ENCODE measurements at regions not wholly inside any gene's neighbourhood (a gene's known extent, or its start where the extent isn't known, plus 50 kb on each side); places are given as distances from the start of the nearest gene placed in this dataset.

DNA sequence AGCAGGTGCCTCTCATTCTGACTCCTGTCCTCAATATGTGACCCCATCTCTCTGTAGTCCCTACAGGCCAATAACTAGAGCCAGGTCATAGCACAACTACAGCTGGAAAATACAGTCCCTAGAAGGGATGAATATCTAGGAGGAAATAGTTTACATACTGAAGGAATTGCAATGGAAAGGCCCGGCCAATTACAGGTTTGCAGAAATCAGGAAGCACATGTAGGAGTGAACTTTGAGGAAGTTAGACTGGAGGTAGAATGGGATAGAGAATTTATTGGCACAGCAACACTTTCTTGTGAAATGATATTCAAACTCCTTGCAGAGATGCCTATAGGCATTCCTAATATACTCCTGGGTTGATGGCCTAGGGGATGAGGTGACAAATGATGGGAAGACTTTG, 257.3 kb downstream of the GRIN2B start:
- intact Hi-C loops (cut with DNase I; ENCODE audit: low total_unique reads), result no loop called here
- Histone ChIP-seq H3K36me3 (no peaks in the 10 kb centered on the region), H3K27ac (no peak overlapping the region), H3K4me3 (no peak overlapping the region), H3K4me1 (no peaks in the 10 kb centered on the region), H3K9me3 (no peaks in the 10 kb centered on the region), H3K27me3 (no peaks in the 10 kb centered on the region)
- no peak for DNase-seq (ENCODE audit: low spot score in 2 of 2)
- TF ChIP-seq, protein P1, sequence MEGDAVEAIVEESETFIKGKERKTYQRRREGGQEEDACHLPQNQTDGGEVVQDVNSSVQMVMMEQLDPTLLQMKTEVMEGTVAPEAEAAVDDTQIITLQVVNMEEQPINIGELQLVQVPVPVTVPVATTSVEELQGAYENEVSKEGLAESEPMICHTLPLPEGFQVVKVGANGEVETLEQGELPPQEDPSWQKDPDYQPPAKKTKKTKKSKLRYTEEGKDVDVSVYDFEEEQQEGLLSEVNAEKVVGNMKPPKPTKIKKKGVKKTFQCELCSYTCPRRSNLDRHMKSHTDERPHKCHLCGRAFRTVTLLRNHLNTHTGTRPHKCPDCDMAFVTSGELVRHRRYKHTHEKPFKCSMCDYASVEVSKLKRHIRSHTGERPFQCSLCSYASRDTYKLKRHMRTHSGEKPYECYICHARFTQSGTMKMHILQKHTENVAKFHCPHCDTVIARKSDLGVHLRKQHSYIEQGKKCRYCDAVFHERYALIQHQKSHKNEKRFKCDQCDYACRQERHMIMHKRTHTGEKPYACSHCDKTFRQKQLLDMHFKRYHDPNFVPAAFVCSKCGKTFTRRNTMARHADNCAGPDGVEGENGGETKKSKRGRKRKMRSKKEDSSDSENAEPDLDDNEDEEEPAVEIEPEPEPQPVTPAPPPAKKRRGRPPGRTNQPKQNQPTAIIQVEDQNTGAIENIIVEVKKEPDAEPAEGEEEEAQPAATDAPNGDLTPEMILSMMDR (IDR thresholded peaks at IDR 0.05), result no peak
- TF ChIP-seq POLR2A (IDR thresholded peaks at IDR 0.05) (no peak), POLR2AphosphoS5 (IDR thresholded peaks at IDR 0.05) (no peak)

GRCh38 chr12:13719986-13720385, 261.4 kb downstream of the GRIN2B start:
- TF ChIP-seq POLR2A (IDR thresholded peaks at IDR 0.05) (no peak), POLR2AphosphoS5 (IDR thresholded peaks at IDR 0.05) (no peak)
- TF ChIP-seq, protein P1 (IDR thresholded peaks at IDR 0.05), result no peak
- intact Hi-C loops (cut with DNase I; ENCODE audit: low total_unique reads), result no loop called here
- Histone ChIP-seq H3K27ac (no peak overlapping the region), H3K36me3 (no peaks in the 10 kb centered on the region), H3K4me1 (no peaks in the 10 kb centered on the region), H3K4me3 (no peak overlapping the region), H3K9me3 (no peaks in the 10 kb centered on the region), H3K27me3 (peaks cover 0 to 4% of the 10 kb centered on the region in 2 donors)
- DNase-seq (ENCODE audit: low spot score in 2 of 2), result no peak

DNA sequence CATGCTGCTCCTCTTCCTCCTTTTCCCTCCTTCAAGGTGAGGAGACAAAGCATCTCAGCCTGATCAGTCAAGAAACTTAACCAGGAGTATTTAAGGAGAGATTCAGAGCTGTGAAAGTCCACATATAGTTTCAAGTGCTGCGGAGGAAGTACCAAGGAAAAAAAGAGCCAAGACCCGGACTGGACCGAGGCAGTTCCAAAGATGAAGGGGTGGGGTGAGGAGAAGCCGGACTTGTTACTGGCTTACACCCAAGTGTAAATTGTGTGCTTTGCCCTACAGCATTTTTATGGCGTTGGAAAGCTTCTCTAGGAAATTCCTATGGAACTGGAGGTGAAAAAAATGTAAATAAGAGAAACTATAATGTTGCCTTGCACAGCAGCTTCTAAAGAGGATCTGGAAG, 263.1 kb downstream of the GRIN2B start:
- Histone ChIP-seq H3K4me1 (no peaks in the 10 kb centered on the region), H3K4me3 (no peak overlapping the region), H3K36me3 (no peaks in the 10 kb centered on the region), H3K27me3 (peaks cover 0 to 4% of the 10 kb centered on the region in 2 donors), H3K9me3 (no peaks in the 10 kb centered on the region), H3K27ac (no peak overlapping the region)
- DNase-seq (ENCODE audit: low spot score in 2 of 2), result no peak
- intact Hi-C loops (cut with DNase I; ENCODE audit: low total_unique reads), result no loop called here
- TF ChIP-seq POLR2AphosphoS5 (IDR thresholded peaks at IDR 0.05) (no peak), POLR2A (IDR thresholded peaks at IDR 0.05) (no peak)
- TF ChIP-seq, protein P1 (IDR thresholded peaks at IDR 0.05), result no peak

- intact Hi-C loops (cut with DNase I; ENCODE audit: low total_unique reads), result no loop called here
- no peaks in the 10 kb centered on the region for H3K9me3 ChIP-seq
- peaks cover 0 to 4% of the 10 kb centered on the region in 2 donors for H3K27me3 ChIP-seq
- H3K36me3 ChIP-seq, result no peaks in the 10 kb centered on the region
- TF ChIP-seq, protein P1 (IDR thresholded peaks at IDR 0.05), result no peak
- TF ChIP-seq POLR2A (IDR thresholded peaks at IDR 0.05) (no peak), POLR2AphosphoS5 (IDR thresholded peaks at IDR 0.05) (no peak)
- no peak overlapping the region for H3K27ac ChIP-seq
- H3K4me3 ChIP-seq, result no peak overlapping the region
- DNase-seq (ENCODE audit: low spot score in 2 of 2), result no peak
- no peaks in the 10 kb centered on the region for H3K4me1 ChIP-seq
Measured at GRCh38 chr12:13716119-13716518, 265.3 kb downstream of the GRIN2B start.

DNA sequence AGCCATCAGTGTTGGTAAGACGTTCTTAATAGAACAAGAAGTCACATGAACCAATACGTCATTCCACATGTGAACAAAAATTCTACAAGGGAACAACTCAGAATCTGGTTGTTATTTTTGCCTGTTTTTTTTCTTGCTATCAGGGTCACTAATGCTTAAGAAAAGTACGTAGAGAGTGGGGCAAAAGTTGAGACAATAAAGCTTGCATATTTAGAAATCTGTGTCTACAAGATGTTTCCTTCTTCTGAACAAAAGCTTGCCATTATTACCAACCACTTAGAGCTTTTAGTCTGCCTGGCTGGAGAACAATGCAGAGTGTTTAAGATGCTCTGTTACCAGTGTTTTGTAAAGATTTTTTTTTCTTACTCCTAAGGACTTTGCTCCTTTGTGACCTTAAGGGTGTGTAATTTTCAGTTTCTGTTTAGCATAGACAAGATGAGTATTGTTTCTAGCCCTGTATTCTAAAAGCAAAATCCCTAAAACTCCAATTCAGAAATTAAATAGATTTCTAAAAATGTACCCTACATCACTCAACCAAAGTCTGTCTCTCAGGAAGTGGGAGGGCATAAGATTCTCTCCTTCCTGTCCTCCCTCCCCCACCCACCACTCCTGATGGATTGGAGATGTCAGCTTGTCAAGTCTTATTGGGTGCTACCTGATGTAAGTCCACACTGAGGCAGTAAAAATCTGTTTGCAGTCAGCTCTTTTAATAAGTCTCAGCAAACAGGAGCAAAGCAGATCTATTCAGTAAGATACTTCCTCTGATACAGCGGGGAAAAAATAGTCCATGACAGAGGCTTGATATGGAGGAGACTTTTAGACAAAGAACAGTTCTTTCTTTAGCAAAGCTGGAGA, 267.6 kb downstream of the GRIN2B start:
- H3K9me3 ChIP-seq, result no peaks in the 10 kb centered on the region
- H3K4me1 ChIP-seq, result no peaks in the 10 kb centered on the region
- peaks cover 0 to 4% of the 10 kb centered on the region in 2 donors for H3K27me3 ChIP-seq
- intact Hi-C loops (cut with DNase I; ENCODE audit: low total_unique reads), result no loop called here
- no peak for TF ChIP-seq POLR2AphosphoS5 (IDR thresholded peaks at IDR 0.05)
- TF ChIP-seq, protein P1 (IDR thresholded peaks at IDR 0.05), result no peak
- TF ChIP-seq POLR2A (IDR thresholded peaks at IDR 0.05), result no peak
- H3K36me3 ChIP-seq, result no peaks in the 10 kb centered on the region
- H3K27ac ChIP-seq, result no peak overlapping the region
- H3K4me3 ChIP-seq, result no peak overlapping the region
- DNase-seq (ENCODE audit: low spot score in 2 of 2), result no peak

All from breast epithelium (tissue), 4 donors.